SK-N-SH (cell line): ENCODE measurements at regions not wholly inside any gene's neighbourhood (a gene's known extent, or its start where the extent isn't known, plus 50 kb on each side); places are given as distances from the start of the nearest gene placed in this dataset.

ENCODE experiments used
- CTCF ChIA-PET: fragments of 300-600, 350-600 bp; formaldehyde crosslinking; extraction: SDS; loops from one replicate; lab custom pipeline; 2021; lab: Yijun Ruan, JAX
- POLR2A ChIA-PET: fragments of 350-600 bp; sonication (Branson Sonifier 250); formaldehyde crosslinking; extraction: SDS; loops from one replicate; lab custom pipeline; 2020; ENCODE audit warnings: antibody characterized with exemption, inconsistent platforms; lab: Yijun Ruan, JAX
- DNase-seq: peaks from one replicate; pipeline ENCODE4 v3.0.0; 2012
- H2AFZ ChIP-seq: fragments of 200-600 bp; sonication (generic); 2 replicates; pipeline ENCODE4 v1.8.1; 2016; ENCODE audit warnings: antibody characterized with exemption, mild to moderate bottlenecking, low read depth
- H3F3A ChIP-seq: fragments of 200-600 bp; sonication (generic); replicated peaks from 2 replicates; pipeline ENCODE3; 2016; ENCODE audit warnings: antibody characterized with exemption, mild to moderate bottlenecking; ENCODE audit not compliant: insufficient read depth
- H3K27ac ChIP-seq, 2 experiments: fragments of 200-500 bp in 1 of 2; fragments of 200-600 bp in 1 of 2; sonication (Bioruptor generic) in 1 of 2; sonication (generic), shearing (Covaris generic) in 1 of 2; 2 replicates each; pipeline versions ENCODE4 v1.5.1 to v1.6.1; 2014 to 2016; ENCODE audit warnings: low read depth in 2 of 2, inconsistent platforms in 1 of 2, low read length in 1 of 2, mild to moderate bottlenecking in 1 of 2, mixed read lengths in 1 of 2
- H3K27me3 ChIP-seq: fragments of 200-600 bp; sonication (generic), shearing (Covaris generic); 2 replicates; pipeline ENCODE4 v1.6.1; 2016; ENCODE audit warnings: mixed run types; ENCODE audit not compliant: insufficient read depth
- H3K36me3 ChIP-seq, 2 experiments: fragments of 200-500 bp in 1 of 2; fragments of 200-600 bp in 1 of 2; sonication (Bioruptor generic) in 1 of 2; sonication (generic) in 1 of 2; replicated peaks in 1 of 2; 2 replicates each; pipeline versions ENCODE3 to v1.5.1; 2014 to 2016; ENCODE audit warnings: low read length in 1 of 2, mild to moderate bottlenecking in 1 of 2; ENCODE audit not compliant: insufficient read depth in 2 of 2, control insufficient read depth in 1 of 2
- H3K4me1 ChIP-seq, 2 experiments: fragments of 200-500 bp in 1 of 2; fragments of 200-600 bp in 1 of 2; sonication (Bioruptor generic) in 1 of 2; sonication (generic), shearing (Covaris generic) in 1 of 2; 2 replicates each; pipeline versions ENCODE4 v1.5.1 to v1.6.1; 2014 to 2016; ENCODE audit warnings: low read depth in 1 of 2, low read length in 1 of 2, mixed run types in 1 of 2; ENCODE audit not compliant: insufficient read depth in 2 of 2, control insufficient read depth in 1 of 2
- H3K4me2 ChIP-seq: fragments of 200-600 bp; sonication (generic), shearing (Covaris generic); 2 replicates; pipeline ENCODE4 v1.6.1; 2017; ENCODE audit warnings: mixed run types
- H3K4me3 ChIP-seq, 2 experiments: fragments of 200-500 bp in 1 of 2; fragments of 200-600 bp in 1 of 2; sonication (Bioruptor generic) in 1 of 2; sonication (generic), shearing (Covaris generic) in 1 of 2; 2 replicates each; pipeline versions ENCODE4 v1.5.1 to v1.8.1; 2014 to 2016; ENCODE audit warnings: low read depth in 2 of 2, inconsistent platforms in 1 of 2, low read length in 1 of 2, mild to moderate bottlenecking in 1 of 2, mixed read lengths in 1 of 2, moderate library complexity in 1 of 2
- H3K79me2 ChIP-seq: fragments of 200-600 bp; sonication (generic); 2 replicates; pipeline ENCODE4 v1.8.1; 2017; ENCODE audit warnings: mild to moderate bottlenecking; ENCODE audit not compliant: insufficient read depth
- H3K9ac ChIP-seq: fragments of 200-600 bp; sonication (generic); 2 replicates; pipeline ENCODE4 v1.6.1; 2017; ENCODE audit warnings: mixed run types
- H3K9me2 ChIP-seq: fragments of 200-600 bp; sonication (generic); 2 replicates; pipeline ENCODE4 v1.6.1; 2017; ENCODE audit warnings: mixed run types
- H3K9me3 ChIP-seq: fragments of 200-600 bp; sonication (generic); 2 replicates; pipeline ENCODE4 v1.6.1; 2017; ENCODE audit warnings: mixed run types, mild to moderate bottlenecking, moderate library complexity
- H4K20me1 ChIP-seq: fragments of 200-600 bp; sonication (generic); 2 replicates; pipeline ENCODE4 v1.6.1; 2017; ENCODE audit warnings: mild to moderate bottlenecking, mixed run types; ENCODE audit not compliant: insufficient read depth
- CHD2 ChIP-seq: fragments of 150-350 bp; IDR thresholded peaks from 2 replicates; pipeline ENCODE4 v1.6.1; 2018; ENCODE audit warnings: low read length; ENCODE audit not compliant: partially characterized antibody
- ELF1 ChIP-seq: IDR thresholded peaks from 2 replicates; pipeline ENCODE4 v1.4.0; 2012
- EP300 ChIP-seq, 2 experiments: IDR thresholded peaks; 2 replicates each; pipeline versions ENCODE4 v1.4.0 to v1.6.1; 2012; ENCODE audit warnings: borderline replicate concordance in 1 of 2, low read depth in 1 of 2, low read length in 1 of 2
- FOXJ3 ChIP-seq: sonication (generic); formaldehyde crosslinking; IDR thresholded peaks from 2 replicates; pipeline ENCODE4 v1.5.1; 2020; ENCODE audit warnings: mild to moderate bottlenecking, missing genetic modification reagents
- FOXM1 ChIP-seq: IDR thresholded peaks from 2 replicates; pipeline ENCODE4 v1.4.0; 2012; ENCODE audit warnings: low read depth, mild to moderate bottlenecking
- GABPA ChIP-seq: IDR thresholded peaks from 2 replicates; pipeline ENCODE4 v1.4.0; 2012; ENCODE audit warnings: low read depth, mild to moderate bottlenecking
- GATA2 ChIP-seq: sonication (generic); formaldehyde crosslinking; IDR thresholded peaks from 2 replicates; pipeline ENCODE4 v1.5.0; 2020; ENCODE audit warnings: mild to moderate bottlenecking, missing genetic modification reagents
- JUND ChIP-seq: IDR thresholded peaks from 2 replicates; pipeline ENCODE4 v1.4.0; 2012
- NFIC ChIP-seq: IDR thresholded peaks from 2 replicates; pipeline ENCODE4 v1.4.0; 2012; ENCODE audit warnings: borderline replicate concordance
- NRF1 ChIP-seq: IDR thresholded peaks from 2 replicates; pipeline ENCODE4 v1.6.1; 2012; ENCODE audit warnings: low read depth, mild to moderate bottlenecking, low read length
- POLR2AphosphoS5 ChIP-seq: IDR thresholded peaks from 2 replicates; pipeline ENCODE4 v1.6.1; 2012; ENCODE audit warnings: low read depth, low read length
- RAD21 ChIP-seq: IDR thresholded peaks from 2 replicates; pipeline ENCODE4 v1.6.1; 2012; ENCODE audit warnings: mild to moderate bottlenecking, low read length
- RCOR1 ChIP-seq: fragments of 150-350 bp; IDR thresholded peaks from 2 replicates; pipeline ENCODE4 v1.6.1; 2017; ENCODE audit warnings: antibody characterized with exemption, low read length
- RFX5 ChIP-seq: IDR thresholded peaks from 2 replicates; pipeline ENCODE4 v1.6.1; 2012; ENCODE audit warnings: mild to moderate bottlenecking, improper control_type of control experiment, low read length
- RXRA ChIP-seq: IDR thresholded peaks from 2 replicates; pipeline ENCODE4 v1.4.0; 2012; ENCODE audit warnings: low read depth, mild to moderate bottlenecking, borderline replicate concordance
- TCF12 ChIP-seq: IDR thresholded peaks from 2 replicates; pipeline ENCODE4 v1.4.0; 2012
- YY1 ChIP-seq: IDR thresholded peaks from 2 replicates; pipeline ENCODE4 v1.4.0; 2012; ENCODE audit warnings: low read depth, mild to moderate bottlenecking
- WGBS: methylation state at CpG from one replicate; pipeline ENCODE4 v1.1.6; 2017; ENCODE audit warnings: low lambda C conversion rate; 5-methylcytosine and 5-hydroxymethylcytosine counted together
- TF ChIP-seq, protein P1 (sequence below): IDR thresholded peaks from 2 replicates; pipeline ENCODE4 v1.6.1; 2012; ENCODE audit warnings: mild to moderate bottlenecking, low read depth, low read length, moderate library complexity
- TF ChIP-seq, protein P2 (sequence below): IDR thresholded peaks from 2 replicates; pipeline ENCODE4; 2012
- TF ChIP-seq, protein P3 (sequence below): IDR thresholded peaks from 2 replicates; pipeline ENCODE4 v1.4.0; 2012; ENCODE audit warnings: low read depth, borderline replicate concordance
- TF ChIP-seq, protein P4 (sequence below): fragments of 150-350 bp; IDR thresholded peaks from 2 replicates; pipeline ENCODE4 v1.6.1; 2017; ENCODE audit warnings: antibody characterized with exemption, low read length, low read depth, borderline replicate concordance

DNA sequence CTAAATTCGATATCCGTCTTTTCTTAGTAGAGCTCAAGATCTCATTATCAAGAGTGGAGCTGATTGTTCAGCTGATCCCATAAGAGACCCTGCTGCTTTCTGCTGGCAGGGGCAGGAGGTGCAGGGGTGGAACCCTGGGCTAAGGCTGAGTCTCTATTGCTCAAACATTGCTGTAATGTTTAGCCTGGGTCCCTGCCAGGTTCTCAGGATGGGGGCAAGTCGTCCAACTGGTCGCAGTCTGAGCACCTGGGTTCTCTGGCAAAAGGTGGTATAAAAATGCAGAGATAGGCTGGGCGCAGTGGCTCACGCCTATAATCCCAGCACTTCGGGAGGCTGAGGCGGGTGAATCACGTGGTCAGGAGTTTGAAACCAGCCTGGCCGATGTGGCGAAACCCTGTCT, 62.0 kb upstream of the NRBF2 start:
- ChIA-PET POLR2A (no interaction called here), CTCF (interaction anchor here (1.5 kb wide), 1 partner anchor 12 kb away, joined by 11 read pairs; no protein-coding TSS in a partner anchor)
- Histone ChIP-seq H3K9ac (no peak overlapping the region), H4K20me1 (no peaks in the 10 kb centered on the region), H3K4me3 (no peak overlapping the region), H3K79me2 (no peaks in the 10 kb centered on the region), H3K9me2 (no peaks in the 10 kb centered on the region), H3K4me1 (peaks cover 0 to 8% of the 10 kb centered on the region in 2 experiments; a peak in 2 of 4 replicates), H2AFZ (no peak overlapping the region), H3F3A (no peaks in the 10 kb centered on the region), H3K27ac (no peak overlapping the region), H3K27me3 (peaks cover 8% of the 10 kb centered on the region; the same call in 1 of the 2 replicates), H3K4me2 (no peak overlapping the region), H3K36me3 (no peaks in the 10 kb centered on the region), H3K9me3 (no peaks in the 10 kb centered on the region)
- DNase-seq = no peak
- 62% methylated on average over 11 of the region's 11 CpGs for WGBS
- no peak for TF ChIP-seq NFIC
- no peak for TF ChIP-seq RAD21
- TF ChIP-seq, protein P1, sequence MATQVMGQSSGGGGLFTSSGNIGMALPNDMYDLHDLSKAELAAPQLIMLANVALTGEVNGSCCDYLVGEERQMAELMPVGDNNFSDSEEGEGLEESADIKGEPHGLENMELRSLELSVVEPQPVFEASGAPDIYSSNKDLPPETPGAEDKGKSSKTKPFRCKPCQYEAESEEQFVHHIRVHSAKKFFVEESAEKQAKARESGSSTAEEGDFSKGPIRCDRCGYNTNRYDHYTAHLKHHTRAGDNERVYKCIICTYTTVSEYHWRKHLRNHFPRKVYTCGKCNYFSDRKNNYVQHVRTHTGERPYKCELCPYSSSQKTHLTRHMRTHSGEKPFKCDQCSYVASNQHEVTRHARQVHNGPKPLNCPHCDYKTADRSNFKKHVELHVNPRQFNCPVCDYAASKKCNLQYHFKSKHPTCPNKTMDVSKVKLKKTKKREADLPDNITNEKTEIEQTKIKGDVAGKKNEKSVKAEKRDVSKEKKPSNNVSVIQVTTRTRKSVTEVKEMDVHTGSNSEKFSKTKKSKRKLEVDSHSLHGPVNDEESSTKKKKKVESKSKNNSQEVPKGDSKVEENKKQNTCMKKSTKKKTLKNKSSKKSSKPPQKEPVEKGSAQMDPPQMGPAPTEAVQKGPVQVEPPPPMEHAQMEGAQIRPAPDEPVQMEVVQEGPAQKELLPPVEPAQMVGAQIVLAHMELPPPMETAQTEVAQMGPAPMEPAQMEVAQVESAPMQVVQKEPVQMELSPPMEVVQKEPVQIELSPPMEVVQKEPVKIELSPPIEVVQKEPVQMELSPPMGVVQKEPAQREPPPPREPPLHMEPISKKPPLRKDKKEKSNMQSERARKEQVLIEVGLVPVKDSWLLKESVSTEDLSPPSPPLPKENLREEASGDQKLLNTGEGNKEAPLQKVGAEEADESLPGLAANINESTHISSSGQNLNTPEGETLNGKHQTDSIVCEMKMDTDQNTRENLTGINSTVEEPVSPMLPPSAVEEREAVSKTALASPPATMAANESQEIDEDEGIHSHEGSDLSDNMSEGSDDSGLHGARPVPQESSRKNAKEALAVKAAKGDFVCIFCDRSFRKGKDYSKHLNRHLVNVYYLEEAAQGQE = no peak
- no peak for TF ChIP-seq FOXM1
- no peak for TF ChIP-seq TCF12
- no peak for TF ChIP-seq GABPA
- TF ChIP-seq ELF1 = no peak
- TF ChIP-seq RFX5 = no peak
- no peak for TF ChIP-seq RXRA
- no peak for TF ChIP-seq RCOR1
- TF ChIP-seq YY1 = no peak
- no peak for TF ChIP-seq NRF1
- no peak for TF ChIP-seq POLR2AphosphoS5

DNA sequence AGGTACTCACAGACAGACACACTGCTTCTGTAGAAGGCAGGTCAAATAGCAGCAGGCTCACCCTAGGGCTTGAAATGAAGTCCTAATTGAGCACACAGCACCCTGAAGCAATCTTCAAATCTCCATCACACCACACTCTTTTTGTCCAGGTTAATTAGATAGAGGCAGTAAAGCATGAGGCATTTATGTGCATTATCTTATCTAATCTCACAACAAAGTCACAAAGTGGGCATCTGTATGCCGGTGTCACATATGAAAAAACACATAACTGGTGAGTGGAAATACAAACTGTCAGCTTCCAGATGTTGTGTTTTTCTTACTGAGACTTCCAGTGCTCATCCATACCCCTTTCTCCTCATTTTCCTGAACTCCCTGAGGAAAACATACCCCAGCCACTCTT, 63.8 kb upstream of the NRBF2 start:
- peaks cover 8% of the 10 kb centered on the region; the same call in 1 of the 2 replicates for H3K27me3 ChIP-seq
- no peaks in the 10 kb centered on the region for H3K36me3 ChIP-seq
- H3K4me1 ChIP-seq = peaks cover 3 to 8% of the 10 kb centered on the region in 2 experiments; a peak in 2 of 4 replicates
- POLR2A ChIA-PET = no interaction called here
- no peaks in the 10 kb centered on the region for H3K79me2 ChIP-seq
- no peak overlapping the region for H3K9ac ChIP-seq
- no peak overlapping the region for H3K4me3 ChIP-seq
- H3F3A ChIP-seq = no peaks in the 10 kb centered on the region
- H3K9me3 ChIP-seq = no peaks in the 10 kb centered on the region
- H3K27ac ChIP-seq = peak overlapping the region in 1 of 2 experiments; percentile 58; a peak in 1 of 4 replicates
- no peak overlapping the region for H3K4me2 ChIP-seq
- 17% methylated on average over 1 of the region's 1 CpG for WGBS
- DNase-seq = peak; percentile 51
- TF ChIP-seq FOXJ3 (CRISPR knock-in tag) (peak; percentile 95), RXRA (no peak), TCF12 (no peak), CHD2 (peak; percentile 78), EP300 (IDR thresholded peaks at IDR 0.05; ENCODE audit: borderline replicate concordance in 1 of 2, low read depth in 1 of 2, low read length in 1 of 2) (peak in 1 of 2 experiments; percentile 85; a peak in 1 of 4 replicates), JUND (no peak), POLR2AphosphoS5 (no peak), NFIC (no peak), GATA2 (CRISPR knock-in tag) (peak; percentile 99), RCOR1 (peak; percentile 95)
- TF ChIP-seq, protein P2, sequence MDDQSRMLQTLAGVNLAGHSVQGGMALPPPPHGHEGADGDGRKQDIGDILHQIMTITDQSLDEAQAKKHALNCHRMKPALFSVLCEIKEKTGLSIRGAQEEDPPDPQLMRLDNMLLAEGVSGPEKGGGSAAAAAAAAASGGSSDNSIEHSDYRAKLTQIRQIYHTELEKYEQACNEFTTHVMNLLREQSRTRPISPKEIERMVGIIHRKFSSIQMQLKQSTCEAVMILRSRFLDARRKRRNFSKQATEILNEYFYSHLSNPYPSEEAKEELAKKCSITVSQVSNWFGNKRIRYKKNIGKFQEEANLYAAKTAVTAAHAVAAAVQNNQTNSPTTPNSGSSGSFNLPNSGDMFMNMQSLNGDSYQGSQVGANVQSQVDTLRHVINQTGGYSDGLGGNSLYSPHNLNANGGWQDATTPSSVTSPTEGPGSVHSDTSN = no peak
- TF ChIP-seq, protein P3, sequence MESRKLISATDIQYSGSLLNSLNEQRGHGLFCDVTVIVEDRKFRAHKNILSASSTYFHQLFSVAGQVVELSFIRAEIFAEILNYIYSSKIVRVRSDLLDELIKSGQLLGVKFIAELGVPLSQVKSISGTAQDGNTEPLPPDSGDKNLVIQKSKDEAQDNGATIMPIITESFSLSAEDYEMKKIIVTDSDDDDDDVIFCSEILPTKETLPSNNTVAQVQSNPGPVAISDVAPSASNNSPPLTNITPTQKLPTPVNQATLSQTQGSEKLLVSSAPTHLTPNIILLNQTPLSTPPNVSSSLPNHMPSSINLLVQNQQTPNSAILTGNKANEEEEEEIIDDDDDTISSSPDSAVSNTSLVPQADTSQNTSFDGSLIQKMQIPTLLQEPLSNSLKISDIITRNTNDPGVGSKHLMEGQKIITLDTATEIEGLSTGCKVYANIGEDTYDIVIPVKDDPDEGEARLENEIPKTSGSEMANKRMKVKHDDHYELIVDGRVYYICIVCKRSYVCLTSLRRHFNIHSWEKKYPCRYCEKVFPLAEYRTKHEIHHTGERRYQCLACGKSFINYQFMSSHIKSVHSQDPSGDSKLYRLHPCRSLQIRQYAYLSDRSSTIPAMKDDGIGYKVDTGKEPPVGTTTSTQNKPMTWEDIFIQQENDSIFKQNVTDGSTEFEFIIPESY = no peak
- TF ChIP-seq, protein P4, sequence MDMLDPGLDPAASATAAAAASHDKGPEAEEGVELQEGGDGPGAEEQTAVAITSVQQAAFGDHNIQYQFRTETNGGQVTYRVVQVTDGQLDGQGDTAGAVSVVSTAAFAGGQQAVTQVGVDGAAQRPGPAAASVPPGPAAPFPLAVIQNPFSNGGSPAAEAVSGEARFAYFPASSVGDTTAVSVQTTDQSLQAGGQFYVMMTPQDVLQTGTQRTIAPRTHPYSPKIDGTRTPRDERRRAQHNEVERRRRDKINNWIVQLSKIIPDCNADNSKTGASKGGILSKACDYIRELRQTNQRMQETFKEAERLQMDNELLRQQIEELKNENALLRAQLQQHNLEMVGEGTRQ = no peak
- no peaks in the 10 kb centered on the region for H4K20me1 ChIP-seq
- H3K9me2 ChIP-seq = no peaks in the 10 kb centered on the region
- H2AFZ ChIP-seq = no peak overlapping the region
- CTCF ChIA-PET = no interaction called here
